Hepatocyte (in vitro differentiated cells): ENCODE measurements at regions not wholly inside any gene's neighbourhood (a gene's known extent, or its start where the extent isn't known, plus 50 kb on each side); places are given as distances from the start of the nearest gene placed in this dataset.

Experiments
- DNase-seq: peaks from one replicate; pipeline ENCODE4 v3.0.0-alpha.2; 2016; ENCODE audit warnings: low spot score
- H2AFZ ChIP-seq: fragments of 200-600 bp; sonication (generic); 2 replicates; pipeline ENCODE4 v1.6.0; 2016; ENCODE audit warnings: antibody characterized with exemption, mild to moderate bottlenecking
- H3K27ac ChIP-seq: fragments of 200-600 bp; sonication (generic); 2 replicates; pipeline ENCODE4 v1.5.1; 2016; ENCODE audit warnings: mild to moderate bottlenecking
- H3K27me3 ChIP-seq: fragments of 200-600 bp; sonication (generic); 2 replicates; pipeline ENCODE4 v1.6.1; 2016
- H3K36me3 ChIP-seq: fragments of 200-600 bp; sonication (generic); replicated peaks from 2 replicates; pipeline ENCODE4 v1.5.1; 2016; ENCODE audit warnings: low read depth; ENCODE audit not compliant: insufficient read depth
- H3K4me1 ChIP-seq: fragments of 200-600 bp; sonication (generic); 2 replicates; pipeline ENCODE4 v1.5.1; 2016; ENCODE audit warnings: mild to moderate bottlenecking, moderate library complexity; ENCODE audit not compliant: insufficient read depth
- H3K4me2 ChIP-seq: fragments of 200-600 bp; sonication (generic); 2 replicates; pipeline ENCODE4 v1.6.0; 2016
- H3K4me3 ChIP-seq: fragments of 200-600 bp; sonication (generic); 2 replicates; pipeline ENCODE4 v1.5.1; 2016; ENCODE audit warnings: mild to moderate bottlenecking
- H3K79me2 ChIP-seq: fragments of 200-600 bp; sonication (generic); 2 replicates; pipeline ENCODE4 v1.6.0; 2017; ENCODE audit warnings: mild to moderate bottlenecking
- H3K9me2 ChIP-seq: fragments of 200-600 bp; sonication (generic); replicated peaks from 2 replicates; pipeline ENCODE4 v1.6.0; 2017; ENCODE audit warnings: mild to moderate bottlenecking; ENCODE audit not compliant: insufficient read depth
- H3K9me3 ChIP-seq: fragments of 200-600 bp; sonication (generic); 2 replicates; pipeline ENCODE4 v1.5.1; 2016; ENCODE audit warnings: low read depth, mild to moderate bottlenecking
- H4K20me1 ChIP-seq: fragments of 200-600 bp; sonication (generic); 2 replicates; pipeline ENCODE4 v1.6.0; 2016; ENCODE audit warnings: mild to moderate bottlenecking; ENCODE audit not compliant: insufficient read depth, poor library complexity, severe bottlenecking
- CTCF ChIP-seq: fragments of 200-600 bp; sonication (generic); IDR thresholded peaks from 2 replicates; pipeline ENCODE4 v1.5.1; 2016; ENCODE audit warnings: antibody characterized with exemption, mild to moderate bottlenecking; ENCODE audit not compliant: poor library complexity
- EZH2 ChIP-seq: fragments of 200-600 bp; sonication (generic); IDR thresholded peaks from 2 replicates; pipeline ENCODE4 v1.6.1; 2016; ENCODE audit warnings: antibody characterized with exemption, mild to moderate bottlenecking, borderline replicate concordance
- EZH2phosphoT487 ChIP-seq: fragments of 200-600 bp; sonication (generic); IDR thresholded peaks from one replicate; pipeline ENCODE4 v1.6.1; 2018; ENCODE audit warnings: antibody characterized with exemption, mild to moderate bottlenecking, low read depth, moderate library complexity; ENCODE audit not compliant: unreplicated experiment, severe bottlenecking
- WGBS: methylation state at CpG from one replicate; pipeline ENCODE4 v1.1.6; 2016; ENCODE audit warnings: low lambda C conversion rate; ENCODE audit errors: missing lambda C conversion rate; 5-methylcytosine and 5-hydroxymethylcytosine counted together

- H3K9me3 ChIP-seq, result no peaks in the 10 kb centered on the region
- no peaks in the 10 kb centered on the region for H3K9me2 ChIP-seq
- no peak overlapping the region for H3K27ac ChIP-seq
- no peaks in the 10 kb centered on the region for H3K79me2 ChIP-seq
- no peaks in the 10 kb centered on the region for H3K4me1 ChIP-seq
- no peaks in the 10 kb centered on the region for H3K27me3 ChIP-seq
- TF ChIP-seq EZH2 (no peak), EZH2phosphoT487 (no peak), CTCF (no peak)
- H3K4me2 ChIP-seq, result no peak overlapping the region
- H2AFZ ChIP-seq, result no peak overlapping the region
- H4K20me1 ChIP-seq, result no peaks in the 10 kb centered on the region
- no peak overlapping the region for H3K4me3 ChIP-seq
- DNase-seq, result no peak
- no peaks in the 10 kb centered on the region for H3K36me3 ChIP-seq
- WGBS, result 59% methylated on average over 1 of the region's 1 CpG
Measured at GRCh38 chrX:42900947-42901346, 123.0 kb upstream of the PPP1R2C start.

DNA sequence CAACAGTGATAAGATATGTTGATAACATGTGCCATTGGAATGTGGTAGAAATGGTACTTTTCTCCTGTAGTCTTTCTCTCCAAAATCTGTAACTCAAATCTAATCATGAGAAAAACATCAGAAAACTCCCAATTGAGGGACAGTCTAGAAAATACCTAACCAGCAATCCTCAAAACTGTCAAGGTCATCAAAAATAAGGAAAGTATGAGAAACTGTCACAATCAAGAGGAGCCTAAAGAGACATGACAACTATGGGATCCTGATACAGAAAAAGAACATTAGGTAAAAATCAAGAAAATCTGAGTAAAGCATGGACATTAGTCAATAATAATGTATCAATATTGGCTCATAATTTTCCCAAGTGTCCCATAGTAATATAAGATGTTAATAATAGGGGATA, 124.5 kb upstream of the PPP1R2C start:
- H3K27me3 ChIP-seq, result no peaks in the 10 kb centered on the region
- no peaks in the 10 kb centered on the region for H3K9me2 ChIP-seq
- H3K27ac ChIP-seq, result no peak overlapping the region
- no peak overlapping the region for H3K4me3 ChIP-seq
- H4K20me1 ChIP-seq, result no peaks in the 10 kb centered on the region
- H3K4me1 ChIP-seq, result no peaks in the 10 kb centered on the region
- no peak overlapping the region for H3K4me2 ChIP-seq
- no peak overlapping the region for H2AFZ ChIP-seq
- no peak for DNase-seq
- no peak for TF ChIP-seq CTCF
- TF ChIP-seq EZH2phosphoT487, result no peak
- no peak for TF ChIP-seq EZH2
- no peaks in the 10 kb centered on the region for H3K36me3 ChIP-seq
- H3K79me2 ChIP-seq, result no peaks in the 10 kb centered on the region
- H3K9me3 ChIP-seq, result no peaks in the 10 kb centered on the region

- H3K9me3 ChIP-seq, result no peaks in the 10 kb centered on the region
- no peak for DNase-seq
- H3K4me1 ChIP-seq, result no peaks in the 10 kb centered on the region
- TF ChIP-seq CTCF, result no peak
- TF ChIP-seq EZH2, result no peak
- no peak for TF ChIP-seq EZH2phosphoT487
- H3K9me2 ChIP-seq, result no peaks in the 10 kb centered on the region
- H3K4me3 ChIP-seq, result no peak overlapping the region
- H3K36me3 ChIP-seq, result no peaks in the 10 kb centered on the region
- no peak overlapping the region for H3K27ac ChIP-seq
- no peak overlapping the region for H3K4me2 ChIP-seq
- H2AFZ ChIP-seq, result no peak overlapping the region
- no peaks in the 10 kb centered on the region for H4K20me1 ChIP-seq
- H3K79me2 ChIP-seq, result no peaks in the 10 kb centered on the region
- 75% methylated on average over 3 of the region's 3 CpGs for WGBS
- no peaks in the 10 kb centered on the region for H3K27me3 ChIP-seq
Measured at GRCh38 chrX:42920752-42921151, 142.8 kb upstream of the PPP1R2C start.

- H4K20me1 ChIP-seq, result no peaks in the 10 kb centered on the region
- 95% methylated on average over 1 of the region's 1 CpG for WGBS
- no peak for DNase-seq
- TF ChIP-seq EZH2, result no peak
- no peak for TF ChIP-seq CTCF
- TF ChIP-seq EZH2phosphoT487, result no peak
- no peaks in the 10 kb centered on the region for H3K9me3 ChIP-seq
- no peaks in the 10 kb centered on the region for H3K27me3 ChIP-seq
- H3K4me2 ChIP-seq, result no peak overlapping the region
- H3K4me1 ChIP-seq, result no peaks in the 10 kb centered on the region
- H2AFZ ChIP-seq, result no peak overlapping the region
- no peaks in the 10 kb centered on the region for H3K79me2 ChIP-seq
- no peaks in the 10 kb centered on the region for H3K36me3 ChIP-seq
- H3K9me2 ChIP-seq, result no peaks in the 10 kb centered on the region
- H3K4me3 ChIP-seq, result no peak overlapping the region
- H3K27ac ChIP-seq, result no peak overlapping the region
Measured at GRCh38 chrX:42930071-42930470, 152.1 kb upstream of the PPP1R2C start.
